Lower leg skin (tissue), 4 donors: ENCODE measurements at regions not wholly inside any gene's neighbourhood (a gene's known extent, or its start where the extent isn't known, plus 50 kb on each side); places are given as distances from the start of the nearest gene placed in this dataset.

ENCODE experiments used
- DNase-seq, 2 donors: peaks; one replicate each; pipeline ENCODE4 v3.0.0-alpha.2; 2019; ENCODE audit warnings: low spot score in 2 of 2
- H3K4me3 ChIP-seq: fragments of 200-600 bp; sonication (generic); 2 replicates; pipeline ENCODE4 v1.5.1; 2017; ENCODE audit warnings: mild to moderate bottlenecking, low read depth; ENCODE audit not compliant: poor library complexity, severe bottlenecking
- POLR2A ChIP-seq, 2 donors: fragments of 450-650 bp; IDR thresholded peaks; one replicate each; pipeline ENCODE4 v1.6.1; 2016 to 2017; ENCODE audit warnings: antibody characterized with exemption in 2 of 2, mild to moderate bottlenecking in 1 of 2, moderate library complexity in 1 of 2
- WGBS, 2 donors: methylation state at CpG; one replicate each; pipeline ENCODE4 v1.1.5; 2018; 5-methylcytosine and 5-hydroxymethylcytosine counted together
- intact Hi-C: fragments of 100-400 bp; cut with DNase I; formaldehyde crosslinking; loops from one replicate; pipeline ENCODE4 v1.15.0; 2023; ENCODE audit warnings: low total_unique reads
- TF ChIP-seq, protein P1 (sequence below), 3 donors: fragments of 450-650 bp; IDR thresholded peaks; one replicate each; pipeline ENCODE4 v1.5.1; 2016; ENCODE audit warnings: antibody characterized with exemption in 3 of 3, mild to moderate bottlenecking in 3 of 3, moderate library complexity in 2 of 3

- intact Hi-C loops: no loop called here
- no peak for DNase-seq
- TF ChIP-seq, protein P1, sequence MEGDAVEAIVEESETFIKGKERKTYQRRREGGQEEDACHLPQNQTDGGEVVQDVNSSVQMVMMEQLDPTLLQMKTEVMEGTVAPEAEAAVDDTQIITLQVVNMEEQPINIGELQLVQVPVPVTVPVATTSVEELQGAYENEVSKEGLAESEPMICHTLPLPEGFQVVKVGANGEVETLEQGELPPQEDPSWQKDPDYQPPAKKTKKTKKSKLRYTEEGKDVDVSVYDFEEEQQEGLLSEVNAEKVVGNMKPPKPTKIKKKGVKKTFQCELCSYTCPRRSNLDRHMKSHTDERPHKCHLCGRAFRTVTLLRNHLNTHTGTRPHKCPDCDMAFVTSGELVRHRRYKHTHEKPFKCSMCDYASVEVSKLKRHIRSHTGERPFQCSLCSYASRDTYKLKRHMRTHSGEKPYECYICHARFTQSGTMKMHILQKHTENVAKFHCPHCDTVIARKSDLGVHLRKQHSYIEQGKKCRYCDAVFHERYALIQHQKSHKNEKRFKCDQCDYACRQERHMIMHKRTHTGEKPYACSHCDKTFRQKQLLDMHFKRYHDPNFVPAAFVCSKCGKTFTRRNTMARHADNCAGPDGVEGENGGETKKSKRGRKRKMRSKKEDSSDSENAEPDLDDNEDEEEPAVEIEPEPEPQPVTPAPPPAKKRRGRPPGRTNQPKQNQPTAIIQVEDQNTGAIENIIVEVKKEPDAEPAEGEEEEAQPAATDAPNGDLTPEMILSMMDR (IDR thresholded peaks at IDR 0.05): no peak
- no peak for TF ChIP-seq POLR2A (IDR thresholded peaks at IDR 0.05)
- WGBS, 2 donors: 50 to 56% methylated on average over 3 of the region's 3 CpGs
- no peak overlapping the region for H3K4me3 ChIP-seq
Measured at GRCh38 chr12:32952681-32953080, 56.1 kb upstream of the PKP2 start.

- intact Hi-C loops: no loop called here
- DNase-seq: no peak
- no peak overlapping the region for H3K4me3 ChIP-seq
- no peak for TF ChIP-seq POLR2A (IDR thresholded peaks at IDR 0.05)
- TF ChIP-seq, protein P1 (IDR thresholded peaks at IDR 0.05): no peak
- 77 to 80% methylated on average over 3 of the region's 3 CpGs for WGBS, 2 donors
Measured at GRCh38 chr12:32949815-32950214, 53.2 kb upstream of the PKP2 start.

- intact Hi-C loops: no loop called here
- WGBS, 2 donors: 80 to 84% methylated on average over 4 of the region's 4 CpGs
- TF ChIP-seq POLR2A (IDR thresholded peaks at IDR 0.05): no peak
- TF ChIP-seq, protein P1 (IDR thresholded peaks at IDR 0.05): no peak
- DNase-seq: no peak
- H3K4me3 ChIP-seq: no peak overlapping the region
Measured at GRCh38 chr12:32947206-32948067, 50.9 kb upstream of the PKP2 start.

DNA sequence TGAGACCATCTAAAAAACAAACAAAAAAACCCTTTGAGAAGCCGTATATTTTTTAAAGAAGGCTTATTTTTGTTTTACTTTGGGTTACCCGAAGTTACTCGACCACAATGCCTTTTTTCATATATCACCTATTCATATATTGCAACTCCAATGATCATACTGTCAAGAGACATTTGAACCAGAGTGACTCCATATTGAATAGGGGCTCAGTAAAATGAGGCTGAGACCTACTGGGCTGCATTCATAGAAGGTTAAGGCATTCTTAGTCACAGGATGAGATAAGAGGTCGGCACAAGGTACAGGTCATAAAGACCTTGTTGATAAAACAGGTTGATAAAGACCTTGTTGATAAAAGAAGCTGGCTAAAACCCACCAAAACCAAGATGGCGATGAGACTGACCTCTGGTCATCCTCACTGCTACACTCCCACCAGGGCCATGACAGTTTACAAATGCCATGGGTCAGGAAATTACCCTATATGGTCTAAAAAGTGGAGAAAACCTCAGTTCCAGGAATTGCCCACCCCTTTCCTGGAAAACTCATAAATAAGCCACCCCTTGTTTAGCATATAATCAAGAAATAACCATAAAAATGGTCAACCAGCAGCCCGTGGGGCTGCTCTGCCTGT is 50.0 kb upstream of the PKP2 start:
- no peak overlapping the region for H3K4me3 ChIP-seq
- intact Hi-C loops: no loop called here
- TF ChIP-seq POLR2A (IDR thresholded peaks at IDR 0.05): no peak
- TF ChIP-seq, protein P1 (IDR thresholded peaks at IDR 0.05): no peak
- DNase-seq: no peak
- WGBS, 2 donors: 71 to 72% methylated on average over 6 of the region's 6 CpGs
